B cell (primary cell): ENCODE measurements at regions not wholly inside any gene's neighbourhood (a gene's known extent, or its start where the extent isn't known, plus 50 kb on each side); places are given as distances from the start of the nearest gene placed in this dataset.

ENCODE experiments used
- CTCF ChIP-seq: fragments of 200-600 bp; IDR thresholded peaks from one replicate; pipeline ENCODE4 v1.8.0; 2022; ENCODE audit warnings: antibody characterized with exemption, mild to moderate bottlenecking
- EZH2 ChIP-seq: IDR thresholded peaks from 2 replicates; pipeline ENCODE4 v1.6.1; 2012; ENCODE audit warnings: borderline replicate concordance, low read depth, mild to moderate bottlenecking, moderate library complexity, low read length; ENCODE audit not compliant: insufficient read depth, poor library complexity, severe bottlenecking

- TF ChIP-seq EZH2 = no peak
- no peak for TF ChIP-seq CTCF
These were observed 163.2 kb downstream of the MTX2 start for GRCh38 chr2:176432434-176432833.
